GM12865 (cell line): ENCODE measurements at regions not wholly inside any gene's neighbourhood (a gene's known extent, or its start where the extent isn't known, plus 50 kb on each side); places are given as distances from the start of the nearest gene placed in this dataset.

ENCODE experiments used
- DNase-seq: peaks from one replicate; pipeline ENCODE4 v3.0.0; 2010; ENCODE audit warnings: low read depth
- H3K4me3 ChIP-seq: 2 replicates; pipeline ENCODE4 v1.5.1; 2011; ENCODE audit warnings: mild to moderate bottlenecking, low read depth, low read length, control low read depth
- CTCF ChIP-seq: IDR thresholded peaks from 2 replicates; pipeline ENCODE4 v1.5.1; 2011; ENCODE audit warnings: low read length, control low read depth, low read depth, inconsistent platforms; ENCODE audit not compliant: insufficient read depth; ENCODE audit errors: missing control alignments

- DNase-seq: no peak
- no peak overlapping the region for H3K4me3 ChIP-seq
- no peak for TF ChIP-seq CTCF
Observed at GRCh38 chr9:117473293-117473692, 58.4 kb upstream of the ASTN2 start.

- DNase-seq: no peak
- TF ChIP-seq CTCF: no peak
- no peak overlapping the region for H3K4me3 ChIP-seq
Observed at GRCh38 chr9:117470902-117471301, 56.0 kb upstream of the ASTN2 start.

- no peak for TF ChIP-seq CTCF
- no peak overlapping the region for H3K4me3 ChIP-seq
- no peak for DNase-seq
Observed at GRCh38 chr9:117470455-117470854, 55.6 kb upstream of the ASTN2 start.

- H3K4me3 ChIP-seq: no peak overlapping the region
Observed at GRCh38 chr9:117466111-117466510, 51.3 kb upstream of the ASTN2 start.

GRCh38 chr9:117465706-117466105 is 50.8 kb upstream of the ASTN2 start:
- no peak for DNase-seq
- no peak overlapping the region for H3K4me3 ChIP-seq
- TF ChIP-seq CTCF: no peak

More at GRCh38 chr9:117466111-117466510, 51.3 kb upstream of the ASTN2 start:
- TF ChIP-seq CTCF: no peak
- DNase-seq: no peak

GRCh38 chr9:117464941-117465616 is 50.2 kb upstream of the ASTN2 start:
- H3K4me3 ChIP-seq: no peak overlapping the region
- no peak for DNase-seq
- no peak for TF ChIP-seq CTCF
